ENCODE measurements at regions not wholly inside any gene's neighbourhood (a gene's known extent, or its start where the extent isn't known, plus 50 kb on each side); places are given as distances from the start of the nearest gene placed in this dataset.

- no peaks in the 10 kb centered on the region for H3K36me3 ChIP-seq
- WGBS, 4 donors = 79 to 90% (median 83%) methylated on average over 3 of the region's 3 CpGs
- H3K9me3 ChIP-seq = peaks cover 0 to 4% (median 0%) of the 10 kb centered on the region in 12 donors
- no peak overlapping the region for H3K4me3 ChIP-seq
- TF ChIP-seq POLR2A (IDR thresholded peaks at IDR 0.05) (no peak), CTCF (IDR thresholded peaks at IDR 0.05) (no peak)
- DNase-seq (peak in 1 of 5 donors; percentile 10), ATAC-seq (no peak)
- intact Hi-C loops (cut with DNase I) = no loop called here
- no peaks in the 10 kb centered on the region for H3K27me3 ChIP-seq
- H3K4me1 ChIP-seq = no peaks in the 10 kb centered on the region
- no peak overlapping the region for H3K27ac ChIP-seq
These were observed 299.4 kb upstream of the OLFM3 start for GRCh38 chr1:102296116-102296515.

GRCh38 chr1:102282955-102283354 lies 286.2 kb upstream of the OLFM3 start:
- Histone ChIP-seq H3K9me3 (peaks cover 0 to 39% (median 3%) of the 10 kb centered on the region in 12 donors), H3K27me3 (no peaks in the 10 kb centered on the region), H3K4me1 (no peaks in the 10 kb centered on the region), H3K4me3 (no peak overlapping the region), H3K36me3 (no peaks in the 10 kb centered on the region), H3K27ac (no peak overlapping the region)
- intact Hi-C loops (cut with DNase I) = no loop called here
- ATAC-seq (no peak), DNase-seq (no peak)
- 50 to 59% (median 57%) methylated on average over 1 of the region's 1 CpG for WGBS, 4 donors
- TF ChIP-seq CTCF (IDR thresholded peaks at IDR 0.05) = no peak
- no peak for TF ChIP-seq POLR2A (IDR thresholded peaks at IDR 0.05)

- Histone ChIP-seq H3K27me3 (no peaks in the 10 kb centered on the region), H3K36me3 (no peaks in the 10 kb centered on the region), H3K4me3 (no peak overlapping the region), H3K9me3 (no peaks in the 10 kb centered on the region), H3K27ac (no peak overlapping the region), H3K4me1 (no peaks in the 10 kb centered on the region)
- ATAC-seq (no peak), DNase-seq (no peak)
- TF ChIP-seq CTCF (IDR thresholded peaks at IDR 0.05) = no peak
- TF ChIP-seq POLR2A (IDR thresholded peaks at IDR 0.05) = no peak
- intact Hi-C loops (cut with DNase I) = no loop called here
These were observed 266.3 kb upstream of the OLFM3 start for GRCh38 chr1:102262994-102263393.

GRCh38 chr1:102252731-102253505 lies 256.2 kb upstream of the OLFM3 start:
- Histone ChIP-seq H3K27me3 (no peaks in the 10 kb centered on the region), H3K9me3 (no peaks in the 10 kb centered on the region), H3K4me3 (no peak overlapping the region), H3K36me3 (no peaks in the 10 kb centered on the region), H3K4me1 (no peaks in the 10 kb centered on the region), H3K27ac (no peak overlapping the region)
- DNase-seq (no peak), ATAC-seq (no peak)
- intact Hi-C loops (cut with DNase I) = no loop called here
- 28 to 44% (median 36%) methylated on average over 4 of the region's 4 CpGs for WGBS, 4 donors
- TF ChIP-seq POLR2A (IDR thresholded peaks at IDR 0.05) (no peak), CTCF (IDR thresholded peaks at IDR 0.05) (no peak)
